Hindlimb muscle (tissue), 1 donor: ENCODE measurements at regions not wholly inside any gene's neighbourhood (a gene's known extent, or its start where the extent isn't known, plus 50 kb on each side); places are given as distances from the start of the nearest gene placed in this dataset.

Experiments
- DNase-seq: peaks from one replicate; pipeline ENCODE4 v3.0.0-alpha.2; 2013

GRCh38 chr4:162458051-162458450 lies 294.3 kb upstream of the FSTL5 start:
- DNase-seq, result no peak

DNA sequence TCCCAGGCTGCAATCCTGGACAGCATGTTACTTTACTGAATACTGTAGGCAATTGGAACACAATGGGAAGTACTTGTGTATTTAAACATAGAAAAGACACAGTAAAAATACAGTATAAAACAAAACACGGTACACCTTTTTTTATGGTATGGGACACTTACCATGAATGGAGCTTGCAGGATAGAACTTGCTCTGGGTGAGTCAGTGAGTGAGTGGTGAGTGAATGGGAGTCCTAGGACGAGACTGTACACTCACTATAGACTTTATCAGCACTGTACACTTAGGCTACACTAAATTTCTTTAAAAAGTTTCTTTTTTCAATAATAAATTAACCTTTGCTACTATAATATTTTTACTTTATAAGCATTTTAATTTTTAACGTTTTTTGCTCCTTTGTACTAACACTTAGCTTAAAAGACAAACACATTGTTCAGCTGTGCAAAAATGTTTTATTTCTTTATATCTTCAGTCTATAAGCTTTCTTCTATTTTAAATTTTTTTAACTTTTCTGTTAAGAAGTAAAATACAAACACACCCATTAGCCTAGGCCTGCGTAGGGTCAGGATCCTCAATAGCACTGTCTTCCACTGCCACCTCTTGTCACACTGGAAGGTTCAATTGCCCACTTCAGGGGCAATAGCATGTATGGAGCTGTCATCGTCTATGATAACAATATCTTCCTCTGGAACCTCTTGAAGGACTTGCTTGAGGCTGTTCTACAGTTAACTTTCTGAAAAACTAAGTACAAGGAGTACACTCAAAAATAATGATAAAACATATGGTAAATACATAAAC lies 293.5 kb upstream of the FSTL5 start:
- no peak for DNase-seq

GRCh38 chr4:162456106-162456505 lies 292.3 kb upstream of the FSTL5 start:
- DNase-seq, result no peak

DNA sequence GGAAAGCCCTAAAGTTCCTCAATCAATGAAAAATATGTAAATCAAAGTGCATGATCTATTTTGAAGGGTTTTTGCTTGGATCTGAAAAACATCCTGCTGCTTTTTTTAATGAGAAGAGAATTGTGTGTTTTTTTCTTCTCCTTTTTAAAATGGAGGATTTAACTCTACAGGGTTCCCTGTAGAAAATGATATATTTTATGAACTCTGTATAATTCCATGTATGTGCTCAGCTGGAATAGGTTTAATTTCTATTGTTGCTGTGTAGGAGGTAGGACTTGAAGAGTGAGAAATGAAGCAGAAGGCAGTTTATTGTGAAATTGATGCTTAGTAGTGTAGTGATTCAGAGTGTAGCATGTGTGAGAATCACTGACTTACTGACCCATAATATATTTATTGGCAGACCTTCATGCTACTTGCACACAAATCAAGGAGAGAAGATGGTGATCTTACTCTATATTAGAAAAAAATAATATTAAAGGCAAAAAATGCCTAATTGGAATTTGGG lies 286.8 kb upstream of the FSTL5 start:
- no peak for DNase-seq

DNA sequence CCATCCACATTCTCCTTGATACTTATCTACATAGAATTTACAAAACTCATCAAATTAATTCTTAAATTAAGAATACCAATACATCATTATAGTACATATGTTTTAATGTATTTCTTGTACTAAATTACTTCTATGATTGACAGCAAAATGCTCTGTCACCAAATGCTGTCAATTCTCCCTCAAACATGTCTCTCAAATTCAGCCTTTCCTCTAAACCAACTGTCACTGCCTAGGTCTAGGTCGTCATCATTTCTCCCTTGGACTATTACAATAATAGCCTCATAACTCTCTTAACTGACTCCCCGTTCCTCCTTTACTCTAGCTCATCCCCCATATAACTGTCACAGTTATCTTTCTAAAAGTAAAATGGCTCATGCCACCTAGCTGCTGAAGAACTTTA lies 279.7 kb upstream of the FSTL5 start:
- DNase-seq, result no peak

- DNase-seq, result no peak
Measured at GRCh38 chr4:162442128-162442527, 278.3 kb upstream of the FSTL5 start.

DNA sequence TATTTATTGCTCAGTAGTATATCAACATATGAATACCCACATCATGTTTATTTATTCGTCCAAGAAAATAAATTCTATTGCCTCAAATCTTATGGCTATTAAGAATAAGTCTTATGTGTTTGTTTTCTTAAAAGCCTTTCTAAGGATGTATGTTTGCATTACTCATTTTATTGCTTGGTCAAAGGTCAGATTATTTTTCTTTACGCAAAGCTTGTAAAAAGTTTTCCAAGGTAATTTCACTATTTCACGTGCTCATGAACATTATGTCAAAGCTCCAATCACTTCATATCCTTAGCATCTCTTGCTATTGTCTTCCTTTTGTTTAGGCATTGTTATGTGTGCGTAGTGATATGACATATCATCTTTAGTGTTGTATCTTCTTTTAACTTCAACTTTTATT lies 258.5 kb upstream of the FSTL5 start:
- DNase-seq, result no peak

- DNase-seq, result no peak
Measured at GRCh38 chr4:162410854-162411253, 247.1 kb upstream of the FSTL5 start.

DNA sequence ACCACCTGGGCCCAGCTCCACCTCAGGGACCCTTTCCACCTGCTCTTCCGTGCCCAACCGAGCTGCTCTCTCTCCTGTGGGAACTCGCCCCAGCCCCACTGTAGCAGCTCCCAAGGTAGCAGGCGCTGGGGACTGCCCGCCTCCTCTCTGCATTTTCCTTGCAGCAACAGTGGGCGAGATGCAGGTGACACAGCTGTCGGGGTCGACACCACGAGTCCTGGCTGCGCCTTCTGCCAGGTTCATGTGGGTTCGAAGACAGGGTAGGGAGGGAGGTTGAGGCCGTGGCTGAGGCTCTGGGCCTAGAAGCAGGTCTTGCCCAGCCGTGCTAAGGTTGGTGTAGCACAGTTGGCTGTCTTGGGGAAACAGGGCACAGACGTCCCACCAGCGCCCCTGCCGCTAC lies 245.2 kb upstream of the FSTL5 start:
- DNase-seq, result no peak

DNA sequence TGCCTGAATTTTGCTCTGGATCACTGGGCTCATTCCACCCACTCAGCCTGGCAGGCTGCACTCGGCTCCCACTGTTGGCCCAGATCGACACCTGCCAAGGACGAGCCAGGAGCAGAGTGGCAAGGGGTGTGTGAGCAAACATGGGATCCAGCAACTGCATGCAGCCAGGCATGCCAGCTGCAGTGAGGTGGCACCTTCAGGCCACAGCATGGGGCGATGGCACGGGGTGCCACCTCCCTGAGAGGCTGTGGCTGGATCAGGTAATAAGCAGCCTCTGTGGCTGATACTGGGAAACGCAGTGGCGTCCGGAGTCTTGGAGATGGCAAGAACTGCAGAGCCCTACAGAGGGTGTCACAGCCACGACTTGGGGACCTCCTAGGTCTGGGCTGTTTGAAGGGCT lies 244.5 kb upstream of the FSTL5 start:
- no peak for DNase-seq

- DNase-seq, result no peak
Measured at GRCh38 chr4:162406637-162407365, 243.0 kb upstream of the FSTL5 start.

DNA sequence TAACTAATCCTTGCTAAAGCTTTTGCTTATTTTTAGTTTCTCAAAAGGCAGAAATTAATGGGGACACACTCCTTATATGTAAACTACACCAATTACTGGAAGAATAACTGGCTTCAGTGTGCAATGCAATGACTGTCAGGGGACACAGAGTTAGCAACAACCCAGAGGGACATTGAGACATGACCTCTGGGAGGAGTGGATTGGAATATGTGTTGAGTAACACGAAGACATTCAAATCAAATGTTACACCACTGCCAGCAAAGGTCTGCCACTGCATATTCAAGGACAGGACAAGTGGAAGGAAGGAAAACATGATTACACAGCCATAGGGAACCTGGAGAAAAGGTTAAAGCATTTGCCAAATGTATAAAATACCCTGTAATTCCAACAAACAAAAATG lies 240.1 kb upstream of the FSTL5 start:
- no peak for DNase-seq

DNA sequence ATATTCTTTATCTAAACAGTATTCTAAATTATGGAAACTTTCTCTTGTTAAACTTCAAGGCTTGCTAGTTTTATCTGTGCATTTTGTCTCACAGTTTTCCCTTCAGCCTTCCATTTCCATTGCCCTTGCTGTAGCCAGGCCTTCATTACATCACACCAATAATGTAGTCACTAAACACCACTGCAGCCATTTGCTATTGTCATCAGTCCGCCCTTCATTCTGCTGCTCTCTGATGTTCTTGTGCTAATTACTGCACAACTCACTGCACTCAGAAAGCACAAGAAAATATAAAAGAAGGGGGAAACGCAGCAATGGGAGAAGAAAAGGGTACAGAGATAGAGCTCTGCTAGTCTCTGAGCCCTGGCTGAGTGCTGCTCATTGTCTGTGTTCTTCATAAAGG lies 239.6 kb upstream of the FSTL5 start:
- no peak for DNase-seq

DNA sequence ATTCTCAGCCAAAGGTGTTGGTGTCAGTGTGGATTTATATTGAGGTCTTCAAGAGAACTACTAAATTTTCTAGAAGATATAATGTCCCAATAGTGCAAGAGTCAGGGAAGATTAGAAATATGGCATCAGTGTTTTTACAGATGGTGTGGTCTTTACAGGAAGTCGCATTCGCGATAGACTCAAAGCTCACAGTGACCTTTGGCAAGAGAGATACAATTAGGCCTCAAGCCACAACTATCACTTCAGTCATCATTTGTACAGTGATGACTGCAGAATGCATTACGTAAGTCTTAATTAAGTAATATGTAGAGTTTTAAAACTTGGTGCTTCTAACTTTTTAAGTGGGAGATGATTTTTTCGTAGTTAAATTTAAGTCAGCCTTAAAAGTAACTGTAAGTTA lies 237.2 kb upstream of the FSTL5 start:
- DNase-seq, result no peak

GRCh38 chr4:162392946-162393345 lies 229.1 kb upstream of the FSTL5 start:
- no peak for DNase-seq

DNA sequence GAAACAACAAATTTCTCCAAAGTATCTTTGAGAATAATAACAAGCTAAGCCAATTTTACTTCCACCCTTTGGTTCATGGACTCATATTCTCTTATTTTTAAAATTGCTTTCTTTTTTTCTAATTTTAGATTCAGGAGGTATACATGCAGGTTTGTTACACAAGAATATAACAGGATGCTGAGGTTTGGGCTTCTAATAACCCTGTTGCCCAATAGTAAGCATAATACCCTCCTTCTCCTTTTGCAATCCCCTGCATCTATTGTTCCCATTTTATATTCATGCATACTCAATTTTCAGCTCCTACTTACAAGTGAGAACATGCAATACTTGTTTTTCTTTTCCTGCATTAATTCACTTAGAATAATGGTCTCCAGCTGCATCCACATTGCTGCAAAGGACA lies 202.3 kb upstream of the FSTL5 start:
- DNase-seq, result no peak

DNA sequence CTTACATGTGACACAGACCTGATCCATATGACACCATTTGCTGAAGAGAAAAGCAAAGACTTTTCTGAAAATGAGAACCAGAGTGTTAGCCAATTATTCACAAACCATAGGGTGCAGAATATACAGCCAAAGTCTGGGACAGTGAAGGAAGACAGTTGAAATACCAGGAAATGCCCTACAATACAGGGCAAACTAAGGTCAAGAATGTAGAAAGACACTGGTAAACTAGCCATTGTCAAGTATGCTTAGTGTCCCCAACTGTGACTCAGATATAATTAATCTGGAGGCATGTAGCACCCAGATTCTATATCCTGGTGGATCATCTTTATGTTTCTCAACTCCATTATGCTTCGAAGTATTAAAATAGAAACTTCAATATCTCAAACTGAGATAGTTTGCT lies 200.9 kb upstream of the FSTL5 start:
- no peak for DNase-seq

GRCh38 chr4:162360369-162361149 lies 196.8 kb upstream of the FSTL5 start:
- DNase-seq, result no peak

DNA sequence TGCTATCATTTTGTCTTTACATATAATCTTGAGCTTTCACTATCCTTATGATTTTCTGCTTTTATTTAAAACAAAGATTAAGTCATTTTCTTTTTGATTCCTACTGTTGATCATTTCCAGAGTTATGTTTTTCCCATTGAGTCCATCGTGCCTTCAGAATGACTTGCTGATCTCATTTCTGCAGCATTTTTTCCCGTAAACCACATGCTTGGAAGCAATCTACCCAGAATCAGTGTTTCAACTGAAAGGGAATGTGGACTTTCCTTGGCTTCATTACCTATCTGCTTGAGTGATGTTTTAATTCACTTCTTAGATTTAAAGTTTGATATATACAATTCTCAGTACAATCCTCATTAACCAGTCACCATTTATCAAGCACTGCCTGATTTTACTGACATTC lies 192.4 kb upstream of the FSTL5 start:
- DNase-seq, result peak; percentile 21

GRCh38 chr4:162352580-162353107 lies 188.8 kb upstream of the FSTL5 start:
- no peak for DNase-seq

GRCh38 chr4:162350331-162350730 lies 186.5 kb upstream of the FSTL5 start:
- DNase-seq, result no peak

DNA sequence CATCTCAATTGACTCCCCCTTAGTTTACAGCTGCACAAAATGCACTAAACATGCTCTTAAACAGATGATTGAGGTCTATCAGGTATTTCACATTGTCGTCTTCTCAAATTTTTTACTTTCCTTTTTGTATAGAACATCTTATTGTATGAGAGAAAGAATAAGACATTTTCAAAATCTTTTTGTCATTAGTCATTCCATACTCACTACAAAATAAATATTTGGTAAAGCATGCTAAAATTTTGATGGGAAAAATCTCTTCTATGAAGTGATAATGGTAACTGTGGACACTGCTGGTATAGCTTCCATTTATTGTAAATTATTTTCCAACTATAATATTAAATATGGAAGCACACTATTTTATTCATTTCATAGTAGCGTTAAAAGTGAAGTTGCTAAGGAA lies 185.6 kb upstream of the FSTL5 start:
- no peak for DNase-seq

DNA sequence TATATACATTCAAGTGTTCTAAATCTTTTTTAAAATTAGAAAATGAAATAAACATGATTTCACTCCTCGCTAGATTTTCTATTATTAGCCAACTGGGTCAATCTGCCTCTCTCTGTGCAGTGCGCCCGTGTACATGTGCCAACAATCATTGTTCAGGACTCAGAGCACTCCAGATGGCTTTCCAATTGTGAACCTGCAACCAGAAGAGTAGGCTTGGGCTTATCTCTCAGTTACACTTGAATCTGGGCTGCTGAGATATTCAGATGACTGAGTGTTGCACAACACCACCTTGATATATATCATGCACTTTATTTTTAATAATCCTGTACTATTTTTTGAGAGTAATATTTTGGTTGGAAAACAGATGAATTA lies 184.0 kb upstream of the FSTL5 start:
- no peak for DNase-seq
